ENCODE measurements at regions not wholly inside any gene's neighbourhood (a gene's known extent, or its start where the extent isn't known, plus 50 kb on each side); places are given as distances from the start of the nearest gene placed in this dataset.

DNA sequence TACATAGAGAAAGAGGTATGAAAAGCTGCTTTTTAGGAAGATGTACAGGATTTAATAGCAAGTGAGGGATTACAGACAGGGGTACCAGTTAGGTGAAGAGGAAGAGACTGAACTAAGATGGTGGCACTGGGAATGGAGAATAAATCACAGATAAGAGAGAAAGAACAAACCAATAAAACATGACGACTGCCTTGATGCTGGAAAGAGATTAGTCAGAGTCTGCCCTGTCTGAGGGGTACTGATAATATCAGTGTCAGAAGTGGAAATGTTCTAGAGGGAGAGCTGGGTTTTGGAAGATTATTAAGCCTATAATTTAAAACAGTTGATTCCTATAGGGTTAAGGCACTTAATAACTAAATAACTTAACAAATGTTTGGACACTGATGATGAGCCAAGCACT lies 77.7 kb downstream of the NR2F1 start (continued):
- TF ChIP-seq, protein P1, sequence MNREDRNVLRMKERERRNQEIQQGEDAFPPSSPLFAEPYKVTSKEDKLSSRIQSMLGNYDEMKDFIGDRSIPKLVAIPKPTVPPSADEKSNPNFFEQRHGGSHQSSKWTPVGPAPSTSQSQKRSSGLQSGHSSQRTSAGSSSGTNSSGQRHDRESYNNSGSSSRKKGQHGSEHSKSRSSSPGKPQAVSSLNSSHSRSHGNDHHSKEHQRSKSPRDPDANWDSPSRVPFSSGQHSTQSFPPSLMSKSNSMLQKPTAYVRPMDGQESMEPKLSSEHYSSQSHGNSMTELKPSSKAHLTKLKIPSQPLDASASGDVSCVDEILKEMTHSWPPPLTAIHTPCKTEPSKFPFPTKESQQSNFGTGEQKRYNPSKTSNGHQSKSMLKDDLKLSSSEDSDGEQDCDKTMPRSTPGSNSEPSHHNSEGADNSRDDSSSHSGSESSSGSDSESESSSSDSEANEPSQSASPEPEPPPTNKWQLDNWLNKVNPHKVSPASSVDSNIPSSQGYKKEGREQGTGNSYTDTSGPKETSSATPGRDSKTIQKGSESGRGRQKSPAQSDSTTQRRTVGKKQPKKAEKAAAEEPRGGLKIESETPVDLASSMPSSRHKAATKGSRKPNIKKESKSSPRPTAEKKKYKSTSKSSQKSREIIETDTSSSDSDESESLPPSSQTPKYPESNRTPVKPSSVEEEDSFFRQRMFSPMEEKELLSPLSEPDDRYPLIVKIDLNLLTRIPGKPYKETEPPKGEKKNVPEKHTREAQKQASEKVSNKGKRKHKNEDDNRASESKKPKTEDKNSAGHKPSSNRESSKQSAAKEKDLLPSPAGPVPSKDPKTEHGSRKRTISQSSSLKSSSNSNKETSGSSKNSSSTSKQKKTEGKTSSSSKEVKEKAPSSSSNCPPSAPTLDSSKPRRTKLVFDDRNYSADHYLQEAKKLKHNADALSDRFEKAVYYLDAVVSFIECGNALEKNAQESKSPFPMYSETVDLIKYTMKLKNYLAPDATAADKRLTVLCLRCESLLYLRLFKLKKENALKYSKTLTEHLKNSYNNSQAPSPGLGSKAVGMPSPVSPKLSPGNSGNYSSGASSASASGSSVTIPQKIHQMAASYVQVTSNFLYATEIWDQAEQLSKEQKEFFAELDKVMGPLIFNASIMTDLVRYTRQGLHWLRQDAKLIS (CRISPR knock-in tag; IDR thresholded peaks at IDR 0.05) = no peak
- TF ChIP-seq KDM4B (IDR thresholded peaks at IDR 0.05; ENCODE audit: borderline replicate concordance in 2 of 2, low read depth in 1 of 2) (no peak), NFYB (IDR thresholded peaks at IDR 0.05; ENCODE audit: extremely low read depth, insufficient read length) (no peak), PHF21A (IDR thresholded peaks at IDR 0.05; ENCODE audit: borderline replicate concordance, low read depth) (no peak), FOXA1 (IDR thresholded peaks at IDR 0.05; ENCODE audit: borderline replicate concordance) (no peak), SAP30 (IDR thresholded peaks at IDR 0.05; ENCODE audit: borderline replicate concordance, insufficient read depth, low read depth, low read length, poor library complexity, severe bottlenecking) (no peak)

DNA sequence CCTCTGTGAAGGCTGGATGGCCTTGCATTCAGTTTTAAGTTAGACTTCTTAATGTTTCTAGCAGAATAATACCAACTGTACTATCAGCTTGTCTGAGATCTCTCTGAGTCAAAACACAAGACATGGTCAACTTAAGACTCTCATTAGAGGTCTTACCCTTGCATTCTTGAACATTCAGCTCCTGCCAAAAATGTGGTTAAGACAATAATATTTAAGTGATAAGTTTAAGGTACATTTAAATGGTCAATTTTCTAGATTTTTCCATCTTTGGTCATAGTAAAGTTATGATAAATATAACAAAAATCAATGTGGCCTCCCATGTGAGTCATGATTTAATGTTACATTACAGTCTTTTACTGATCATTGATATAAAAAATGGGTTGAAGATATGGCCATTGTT lies 75.0 kb downstream of the NR2F1 start:
- CTCF ChIA-PET (ENCODE audit: low intra/inter-chr PET ratio) = no interaction called here
- no peak for FAIRE-seq
- TF ChIP-seq, protein P2, sequence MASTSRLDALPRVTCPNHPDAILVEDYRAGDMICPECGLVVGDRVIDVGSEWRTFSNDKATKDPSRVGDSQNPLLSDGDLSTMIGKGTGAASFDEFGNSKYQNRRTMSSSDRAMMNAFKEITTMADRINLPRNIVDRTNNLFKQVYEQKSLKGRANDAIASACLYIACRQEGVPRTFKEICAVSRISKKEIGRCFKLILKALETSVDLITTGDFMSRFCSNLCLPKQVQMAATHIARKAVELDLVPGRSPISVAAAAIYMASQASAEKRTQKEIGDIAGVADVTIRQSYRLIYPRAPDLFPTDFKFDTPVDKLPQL (IDR thresholded peaks at IDR 0.05; ENCODE audit: extremely low read depth, insufficient read length) = no peak
- TF ChIP-seq, protein P3, sequence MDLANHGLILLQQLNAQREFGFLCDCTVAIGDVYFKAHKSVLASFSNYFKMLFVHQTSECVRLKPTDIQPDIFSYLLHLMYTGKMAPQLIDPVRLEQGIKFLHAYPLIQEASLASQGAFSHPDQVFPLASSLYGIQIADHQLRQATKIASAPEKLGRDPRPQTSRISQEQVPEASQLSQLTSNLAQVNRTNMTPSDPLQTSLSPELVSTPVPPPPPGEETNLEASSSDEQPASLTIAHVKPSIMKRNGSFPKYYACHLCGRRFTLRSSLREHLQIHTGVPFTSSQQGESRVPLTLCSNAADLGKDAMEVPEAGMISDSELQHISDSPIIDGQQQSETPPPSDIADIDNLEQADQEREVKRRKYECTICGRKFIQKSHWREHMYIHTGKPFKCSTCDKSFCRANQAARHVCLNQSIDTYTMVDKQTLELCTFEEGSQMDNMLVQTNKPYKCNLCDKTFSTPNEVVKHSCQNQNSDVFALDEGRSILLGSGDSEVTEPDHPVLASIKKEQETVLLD (IDR thresholded peaks at IDR 0.05) = no peak
- no peak for TF ChIP-seq ETV6 (IDR thresholded peaks at IDR 0.05; ENCODE audit: borderline replicate concordance in 1 of 2, low read depth in 2 of 2, low read length in 1 of 2)
- no peak for TF ChIP-seq ETV6 (CRISPR knock-in tag; IDR thresholded peaks at IDR 0.05; ENCODE audit: borderline replicate concordance)
- no peak for TF ChIP-seq TOE1 (IDR thresholded peaks at IDR 0.05; ENCODE audit: borderline replicate concordance)
- TF ChIP-seq TOE1 (CRISPR knock-in tag; IDR thresholded peaks at IDR 0.05; ENCODE audit: borderline replicate concordance, low read depth) = no peak
- TF ChIP-seq, protein P4, sequence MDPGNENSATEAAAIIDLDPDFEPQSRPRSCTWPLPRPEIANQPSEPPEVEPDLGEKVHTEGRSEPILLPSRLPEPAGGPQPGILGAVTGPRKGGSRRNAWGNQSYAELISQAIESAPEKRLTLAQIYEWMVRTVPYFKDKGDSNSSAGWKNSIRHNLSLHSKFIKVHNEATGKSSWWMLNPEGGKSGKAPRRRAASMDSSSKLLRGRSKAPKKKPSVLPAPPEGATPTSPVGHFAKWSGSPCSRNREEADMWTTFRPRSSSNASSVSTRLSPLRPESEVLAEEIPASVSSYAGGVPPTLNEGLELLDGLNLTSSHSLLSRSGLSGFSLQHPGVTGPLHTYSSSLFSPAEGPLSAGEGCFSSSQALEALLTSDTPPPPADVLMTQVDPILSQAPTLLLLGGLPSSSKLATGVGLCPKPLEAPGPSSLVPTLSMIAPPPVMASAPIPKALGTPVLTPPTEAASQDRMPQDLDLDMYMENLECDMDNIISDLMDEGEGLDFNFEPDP (CRISPR knock-in tag; IDR thresholded peaks at IDR 0.05) = no peak
- no peak for TF ChIP-seq HNRNPH1 (optimal IDR thresholded peaks at IDR 0.05; ENCODE audit: low read depth, low read length)
- TF ChIP-seq IRF2 (CRISPR knock-in tag; IDR thresholded peaks at IDR 0.05) = no peak

More for the DNA sequence above, 75.0 kb downstream of the NR2F1 start:
- DNase-seq (ENCODE audit: extremely low read depth in 1 of 4, low spot score in 3 of 4) (no peak), ATAC-seq (no peak)
- intact Hi-C loops (cut with micrococcal nuclease) = no loop called here
- BruUV-seq (replicated peaks) = no TSS peak
- H3K36me3 ChIP-seq (ENCODE audit: control insufficient read depth, insufficient read depth, low read length) = no peaks in the 10 kb centered on the region
- no peak overlapping the region for H2AFZ ChIP-seq (ENCODE audit: low read depth, low read length)
- in situ Hi-C loops (cut with MboI) = no loop called here
- H4K20me1 ChIP-seq (replicated peaks; ENCODE audit: control insufficient read depth, insufficient read depth, low read length) = no peaks in the 10 kb centered on the region
- no peaks in the 10 kb centered on the region for H3K9me1 ChIP-seq (ENCODE audit: control insufficient read depth, insufficient read depth, low read length)
- H3K4me2 ChIP-seq (ENCODE audit: insufficient read depth, low read length) = no peak overlapping the region
- no peak overlapping the region for H3K27ac ChIP-seq (ENCODE audit: extremely low read depth, low read depth, low read length)
- H3K79me2 ChIP-seq (ENCODE audit: control insufficient read depth, insufficient read depth, low read length) = no peaks in the 10 kb centered on the region
- no peaks in the 10 kb centered on the region for H3K4me1 ChIP-seq (replicated peaks in 1 of 2; ENCODE audit: control insufficient read depth in 2 of 2, insufficient read depth in 2 of 2, low read length in 2 of 2)
- no peaks in the 10 kb centered on the region for H3K9me3 ChIP-seq (replicated peaks; ENCODE audit: control insufficient read depth, insufficient read depth, low read depth, low read length)
- no peak overlapping the region for H3K9ac ChIP-seq (ENCODE audit: insufficient read depth in 1 of 2, low read depth in 2 of 2, low read length in 2 of 2)
- no peak overlapping the region for H3K4me3 ChIP-seq
- no peaks in the 10 kb centered on the region for H3K27me3 ChIP-seq (ENCODE audit: control insufficient read depth in 2 of 2, insufficient read depth in 2 of 2, low read length in 2 of 2)
- POLR2A ChIA-PET = no interaction called here

Data from K562 (cell line).